GM12878 (cell line): ENCODE measurements at regions not wholly inside any gene's neighbourhood (a gene's known extent, or its start where the extent isn't known, plus 50 kb on each side); places are given as distances from the start of the nearest gene placed in this dataset.

Source experiments
- ATAC-seq: fragments of 200-7000 bp; cut with Tn5 transposase; 3 replicates; pipeline ENCODE4 v1.9.1; 2020; ENCODE audit warnings: mild to moderate bottlenecking, moderate library complexity
- BruUV-seq: library from RNA; stranded (reverse); fragments of 400-500 nt; replicated peaks from 2 replicates; lab custom pipeline; 2021; lab: Mats Ljungman, UMichigan
- CTCF ChIA-PET: fragments of 300-600 bp; sonication (Branson Sonifier 250); formaldehyde crosslinking; extraction: SDS; loops from one replicate; lab custom pipeline; 2021; ENCODE audit warnings: inconsistent platforms; lab: Yijun Ruan, JAX
- POLR2A ChIA-PET: fragments of 350-600 bp; formaldehyde crosslinking; extraction: SDS; loops from one replicate; lab custom pipeline; 2021; ENCODE audit warnings: inconsistent platforms; lab: Charles Lee
- RAD21 ChIA-PET: fragments of 300-600 bp; sonication (Branson Sonifier 250); formaldehyde crosslinking; loops from one replicate; lab custom pipeline; 2023; ENCODE audit warnings: antibody characterized with exemption; ENCODE audit not compliant: unreplicated experiment; lab: Charles Lee
- SMC1A ChIA-PET: fragments of 300-600 bp; sonication (Branson Sonifier 250); formaldehyde crosslinking; loops from one replicate; lab custom pipeline; 2023; ENCODE audit not compliant: unreplicated experiment, uncharacterized antibody; lab: Charles Lee
- DNase-seq: peaks from one replicate; pipeline ENCODE4 v3.0.0-alpha.2; 2011; ENCODE audit warnings: low read depth, low spot score
- FAIRE-seq: peaks from 3 replicates; lab custom pipeline; 2011; peaks lifted over from hg19 to GRCh38; lab: Jason Lieb, UNC
- H2AFZ ChIP-seq: 2 replicates; pipeline ENCODE4 v1.6.0; 2011; ENCODE audit warnings: low read depth, low read length, control low read depth; ENCODE audit not compliant: control insufficient read depth
- H3K27ac ChIP-seq: 2 replicates; pipeline ENCODE4 v1.5.1; 2011; ENCODE audit warnings: control low read depth; ENCODE audit not compliant: control insufficient read depth, insufficient read depth
- H3K27me3 ChIP-seq, 2 experiments: replicated peaks in 1 of 2; 2 replicates each; pipeline versions ENCODE4 v1.6.0 to v1.6.1; 2011; ENCODE audit warnings: low read length in 1 of 2; ENCODE audit not compliant: control insufficient read depth in 2 of 2, insufficient read depth in 2 of 2
- H3K36me3 ChIP-seq, 2 experiments: 2 replicates each; pipeline ENCODE4 v1.5.1; 2011; ENCODE audit warnings: low read length in 1 of 2; ENCODE audit not compliant: control insufficient read depth in 2 of 2, insufficient read depth in 2 of 2
- H3K4me1 ChIP-seq: 2 replicates; pipeline ENCODE4 v1.6.1; 2011; ENCODE audit warnings: mild to moderate bottlenecking, low read length, moderate library complexity, mixed read lengths; ENCODE audit not compliant: control insufficient read depth, insufficient read depth
- H3K4me2 ChIP-seq: 2 replicates; pipeline ENCODE4 v1.6.0; 2011; ENCODE audit warnings: control low read depth; ENCODE audit not compliant: control insufficient read depth, insufficient read depth
- H3K4me3 ChIP-seq: fragments of 200-600 bp; sonication (generic); 2 replicates; pipeline ENCODE4 v1.5.1; 2016
- H3K79me2 ChIP-seq: 2 replicates; pipeline ENCODE4 v1.6.0; 2011; ENCODE audit warnings: low read length; ENCODE audit not compliant: control insufficient read depth, insufficient read depth
- H3K9ac ChIP-seq: 2 replicates; pipeline ENCODE4 v1.8.0; 2011; ENCODE audit warnings: low read length, control low read depth, mixed read lengths; ENCODE audit not compliant: control insufficient read depth, insufficient read depth
- H3K9me3 ChIP-seq: replicated peaks from 3 replicates; pipeline ENCODE4 v1.5.1; 2011; ENCODE audit warnings: mild to moderate bottlenecking, low read length; ENCODE audit not compliant: control insufficient read depth, insufficient read depth
- H4K20me1 ChIP-seq: 2 replicates; pipeline ENCODE4 v1.6.0; 2011; ENCODE audit not compliant: control insufficient read depth, insufficient read depth
- CBFB ChIP-seq: IDR thresholded peaks from 2 replicates; pipeline ENCODE4 v1.6.1; 2016; ENCODE audit warnings: antibody characterized with exemption, low read depth
- E2F4 ChIP-seq: IDR thresholded peaks from 2 replicates; pipeline ENCODE4 v1.6.1; 2012; ENCODE audit warnings: low read depth, low read length, improper control_type of control experiment
- FOS ChIP-seq: IDR thresholded peaks from 3 replicates; pipeline ENCODE4 v1.6.1; 2011; ENCODE audit warnings: borderline replicate concordance; ENCODE audit not compliant: insufficient read length; ENCODE audit errors: extremely low read depth
- HCFC1 ChIP-seq: fragments of 150-350 bp; IDR thresholded peaks from 2 replicates; pipeline ENCODE4 v1.6.1; 2014; ENCODE audit warnings: low read length
- MEF2B ChIP-seq: fragments of 450-650 bp; IDR thresholded peaks from 2 replicates; pipeline ENCODE4 v1.6.1; 2018; ENCODE audit warnings: mild to moderate bottlenecking, moderate library complexity; ENCODE audit not compliant: partially characterized antibody, poor library complexity, severe bottlenecking
- NBN ChIP-seq: fragments of 450-650 bp; IDR thresholded peaks from 2 replicates; pipeline ENCODE4 v1.6.1; 2016
- NFYB ChIP-seq: IDR thresholded peaks from 2 replicates; pipeline ENCODE4 v1.6.1; 2011; ENCODE audit warnings: low read depth, mild to moderate bottlenecking, low read length, improper control_type of control experiment, moderate library complexity; ENCODE audit not compliant: insufficient read depth
- POLR2AphosphoS5 ChIP-seq: IDR thresholded peaks from 2 replicates; pipeline ENCODE4 v1.6.1; 2011; ENCODE audit warnings: mild to moderate bottlenecking, low read length, inconsistent platforms
- RCOR1 ChIP-seq: conservative IDR thresholded peaks from 2 replicates; pipeline ENCODE4 v1.6.1; 2012; ENCODE audit warnings: low read depth, low read length, improper control_type of control experiment
- RFX5 ChIP-seq: IDR thresholded peaks from 2 replicates; pipeline ENCODE4 v1.6.1; 2011; ENCODE audit warnings: low read depth, low read length, improper control_type of control experiment
- SPI1 ChIP-seq: IDR thresholded peaks from 2 replicates; pipeline ENCODE4 v1.6.1; 2011; ENCODE audit warnings: low read depth, mild to moderate bottlenecking, low read length, moderate library complexity, borderline replicate concordance; ENCODE audit not compliant: insufficient read depth
- ZBTB33 ChIP-seq: fragments of 450-650 bp; IDR thresholded peaks from 2 replicates; pipeline ENCODE4 v1.6.1; 2017; ENCODE audit warnings: mild to moderate bottlenecking
- ZNF622 ChIP-seq: fragments of 450-650 bp; IDR thresholded peaks from 2 replicates; pipeline ENCODE4 v1.6.1; 2017; ENCODE audit warnings: mild to moderate bottlenecking, inconsistent platforms
- WGBS: methylation state at CpG from one replicate; pipeline ENCODE4 v1.1.6; 2016; ENCODE audit warnings: low lambda C conversion rate; ENCODE audit not compliant: insufficient replicate concordance, insufficient coverage; ENCODE audit errors: missing lambda C conversion rate; 5-methylcytosine and 5-hydroxymethylcytosine counted together
- in situ Hi-C: fragments of 300-500 bp; cut with MboI; formaldehyde crosslinking; loops from 9 replicates; pipeline ENCODE4 v1.14.3; 2018; ENCODE audit warnings: mixed read lengths
- intact Hi-C: fragments of 100-400 bp; cut with micrococcal nuclease; formaldehyde crosslinking; loops from one replicate; pipeline ENCODE4 v1.14.2; 2022; ENCODE audit not compliant: unreplicated experiment
- TF ChIP-seq, protein P1 (sequence below): IDR thresholded peaks from 2 replicates; pipeline ENCODE4 v1.6.1; 2011; ENCODE audit warnings: borderline replicate concordance, low read depth, mild to moderate bottlenecking, moderate library complexity, mixed read lengths, low read length; ENCODE audit not compliant: insufficient read depth; ENCODE audit errors: extremely low read length
- TF ChIP-seq, protein P2 (sequence below): IDR thresholded peaks from 2 replicates; pipeline ENCODE4 v1.6.1; 2012; ENCODE audit warnings: low read length, inconsistent platforms
- TF ChIP-seq, protein P3 (sequence below): fragments of 150-350 bp; IDR thresholded peaks from 2 replicates; pipeline ENCODE4 v1.6.1; 2014; ENCODE audit warnings: mild to moderate bottlenecking, low read depth, low read length

GRCh38 chr16:77613095-77613494, 109.2 kb upstream of the NUDT7 start (continued):
- no peak for TF ChIP-seq POLR2AphosphoS5
- no peak for TF ChIP-seq FOS
- TF ChIP-seq ZBTB33, result no peak
- TF ChIP-seq HCFC1, result no peak
- TF ChIP-seq, protein P1, sequence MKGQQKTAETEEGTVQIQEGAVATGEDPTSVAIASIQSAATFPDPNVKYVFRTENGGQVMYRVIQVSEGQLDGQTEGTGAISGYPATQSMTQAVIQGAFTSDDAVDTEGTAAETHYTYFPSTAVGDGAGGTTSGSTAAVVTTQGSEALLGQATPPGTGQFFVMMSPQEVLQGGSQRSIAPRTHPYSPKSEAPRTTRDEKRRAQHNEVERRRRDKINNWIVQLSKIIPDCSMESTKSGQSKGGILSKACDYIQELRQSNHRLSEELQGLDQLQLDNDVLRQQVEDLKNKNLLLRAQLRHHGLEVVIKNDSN, result no peak
- TF ChIP-seq CBFB, result no peak
- TF ChIP-seq, protein P2, sequence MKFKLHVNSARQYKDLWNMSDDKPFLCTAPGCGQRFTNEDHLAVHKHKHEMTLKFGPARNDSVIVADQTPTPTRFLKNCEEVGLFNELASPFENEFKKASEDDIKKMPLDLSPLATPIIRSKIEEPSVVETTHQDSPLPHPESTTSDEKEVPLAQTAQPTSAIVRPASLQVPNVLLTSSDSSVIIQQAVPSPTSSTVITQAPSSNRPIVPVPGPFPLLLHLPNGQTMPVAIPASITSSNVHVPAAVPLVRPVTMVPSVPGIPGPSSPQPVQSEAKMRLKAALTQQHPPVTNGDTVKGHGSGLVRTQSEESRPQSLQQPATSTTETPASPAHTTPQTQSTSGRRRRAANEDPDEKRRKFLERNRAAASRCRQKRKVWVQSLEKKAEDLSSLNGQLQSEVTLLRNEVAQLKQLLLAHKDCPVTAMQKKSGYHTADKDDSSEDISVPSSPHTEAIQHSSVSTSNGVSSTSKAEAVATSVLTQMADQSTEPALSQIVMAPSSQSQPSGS, result no peak

- BruUV-seq, result no TSS peak
- TF ChIP-seq CBFB, result no peak
- TF ChIP-seq MEF2B, result no peak
- no peak for TF ChIP-seq E2F4
- no peak for TF ChIP-seq RCOR1
- TF ChIP-seq RFX5, result no peak
- TF ChIP-seq NFYB, result no peak
- TF ChIP-seq ZNF622, result no peak
- no peak for TF ChIP-seq SPI1
- TF ChIP-seq NBN, result no peak
- TF ChIP-seq, protein P3, sequence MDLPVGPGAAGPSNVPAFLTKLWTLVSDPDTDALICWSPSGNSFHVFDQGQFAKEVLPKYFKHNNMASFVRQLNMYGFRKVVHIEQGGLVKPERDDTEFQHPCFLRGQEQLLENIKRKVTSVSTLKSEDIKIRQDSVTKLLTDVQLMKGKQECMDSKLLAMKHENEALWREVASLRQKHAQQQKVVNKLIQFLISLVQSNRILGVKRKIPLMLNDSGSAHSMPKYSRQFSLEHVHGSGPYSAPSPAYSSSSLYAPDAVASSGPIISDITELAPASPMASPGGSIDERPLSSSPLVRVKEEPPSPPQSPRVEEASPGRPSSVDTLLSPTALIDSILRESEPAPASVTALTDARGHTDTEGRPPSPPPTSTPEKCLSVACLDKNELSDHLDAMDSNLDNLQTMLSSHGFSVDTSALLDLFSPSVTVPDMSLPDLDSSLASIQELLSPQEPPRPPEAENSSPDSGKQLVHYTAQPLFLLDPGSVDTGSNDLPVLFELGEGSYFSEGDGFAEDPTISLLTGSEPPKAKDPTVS, result no peak
Measured at GRCh38 chr16:77617553-77617952, 104.8 kb upstream of the NUDT7 start.

More at GRCh38 chr16:77617553-77617952, 104.8 kb upstream of the NUDT7 start:
- no peak overlapping the region for H2AFZ ChIP-seq
- no peak overlapping the region for H3K4me3 ChIP-seq
- no peaks in the 10 kb centered on the region for H3K36me3 ChIP-seq
- intact Hi-C loops (no loop called here), in situ Hi-C loops (no loop called here)
- no peaks in the 10 kb centered on the region for H4K20me1 ChIP-seq
- ChIA-PET RAD21 (no interaction called here), POLR2A (no interaction called here), SMC1A (no interaction called here), CTCF (interaction anchor here (0.7 to 1.4 kb wide), 2 partner anchors 19 to 347 kb away, joined by 4 read pairs; no protein-coding TSS in a partner anchor)
- H3K4me1 ChIP-seq, result no peaks in the 10 kb centered on the region
- no peak for FAIRE-seq
- H3K27ac ChIP-seq, result no peak overlapping the region
- 5% methylated on average over 3 of the region's 3 CpGs for WGBS
- ATAC-seq, result no peak
- H3K27me3 ChIP-seq, result no peaks in the 10 kb centered on the region
- no peak overlapping the region for H3K4me2 ChIP-seq
- DNase-seq, result no peak
- no peak overlapping the region for H3K9ac ChIP-seq
- H3K79me2 ChIP-seq, result no peaks in the 10 kb centered on the region
- H3K9me3 ChIP-seq, result no peaks in the 10 kb centered on the region
